ENCODE measurements at regions not wholly inside any gene's neighbourhood (a gene's known extent, or its start where the extent isn't known, plus 50 kb on each side); places are given as distances from the start of the nearest gene placed in this dataset.

GRCh38 chr4:57652779-57653178, 542.6 kb upstream of the IGFBP7 start:
- no peak for FAIRE-seq
- Histone ChIP-seq H3K4me2 (ENCODE audit: control insufficient read depth, insufficient read depth) (no peak overlapping the region), H3K9me3 (replicated peaks; ENCODE audit: control insufficient read depth, insufficient read depth, low read length) (no peaks in the 10 kb centered on the region), H4K20me1 (ENCODE audit: control insufficient read depth, insufficient read depth) (no peaks in the 10 kb centered on the region), H3K9ac (ENCODE audit: control insufficient read depth, insufficient read depth, low read length) (no peak overlapping the region), H3K27ac (ENCODE audit: control insufficient read depth, insufficient read depth) (no peak overlapping the region), H3K27me3 (replicated peaks in 1 of 2; ENCODE audit: control insufficient read depth in 2 of 2, insufficient read depth in 2 of 2, low read length in 1 of 2) (no peaks in the 10 kb centered on the region), H2AFZ (ENCODE audit: control insufficient read depth, low read depth, low read length) (no peak overlapping the region), H3K4me1 (ENCODE audit: control insufficient read depth, insufficient read depth, low read length) (no peaks in the 10 kb centered on the region), H3K79me2 (ENCODE audit: control insufficient read depth, insufficient read depth, low read length) (no peaks in the 10 kb centered on the region), H3K36me3 (ENCODE audit: control insufficient read depth in 2 of 2, insufficient read depth in 2 of 2, low read length in 1 of 2) (no peaks in the 10 kb centered on the region), H3K4me3 (no peak overlapping the region)
- no peak for DNase-seq (ENCODE audit: low read depth, low spot score)
- in situ Hi-C loops (cut with MboI) (no loop called here), intact Hi-C loops (cut with micrococcal nuclease; ENCODE audit: unreplicated experiment) (no loop called here)
- ChIA-PET CTCF (no interaction called here), RAD21 (ENCODE audit: unreplicated experiment) (no interaction called here), POLR2A (no interaction called here), SMC1A (ENCODE audit: uncharacterized antibody, unreplicated experiment) (no interaction called here)
- BruUV-seq (replicated peaks), result no TSS peak
- 23% methylated on average over 2 of the region's 2 CpGs for WGBS (ENCODE audit: insufficient coverage, insufficient replicate concordance, low lambda C conversion rate, missing lambda C conversion rate)
- TF ChIP-seq POLR2AphosphoS2 (IDR thresholded peaks at IDR 0.05; ENCODE audit: low read depth, low read length) (no peak), CHD2 (IDR thresholded peaks at IDR 0.05; ENCODE audit: borderline replicate concordance, low read depth, low read length) (no peak)
- TF ChIP-seq, protein P1, sequence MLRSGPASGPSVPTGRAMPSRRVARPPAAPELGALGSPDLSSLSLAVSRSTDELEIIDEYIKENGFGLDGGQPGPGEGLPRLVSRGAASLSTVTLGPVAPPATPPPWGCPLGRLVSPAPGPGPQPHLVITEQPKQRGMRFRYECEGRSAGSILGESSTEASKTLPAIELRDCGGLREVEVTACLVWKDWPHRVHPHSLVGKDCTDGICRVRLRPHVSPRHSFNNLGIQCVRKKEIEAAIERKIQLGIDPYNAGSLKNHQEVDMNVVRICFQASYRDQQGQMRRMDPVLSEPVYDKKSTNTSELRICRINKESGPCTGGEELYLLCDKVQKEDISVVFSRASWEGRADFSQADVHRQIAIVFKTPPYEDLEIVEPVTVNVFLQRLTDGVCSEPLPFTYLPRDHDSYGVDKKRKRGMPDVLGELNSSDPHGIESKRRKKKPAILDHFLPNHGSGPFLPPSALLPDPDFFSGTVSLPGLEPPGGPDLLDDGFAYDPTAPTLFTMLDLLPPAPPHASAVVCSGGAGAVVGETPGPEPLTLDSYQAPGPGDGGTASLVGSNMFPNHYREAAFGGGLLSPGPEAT (IDR thresholded peaks at IDR 0.05; ENCODE audit: low read depth), result no peak
- ATAC-seq, result no peak

DNA sequence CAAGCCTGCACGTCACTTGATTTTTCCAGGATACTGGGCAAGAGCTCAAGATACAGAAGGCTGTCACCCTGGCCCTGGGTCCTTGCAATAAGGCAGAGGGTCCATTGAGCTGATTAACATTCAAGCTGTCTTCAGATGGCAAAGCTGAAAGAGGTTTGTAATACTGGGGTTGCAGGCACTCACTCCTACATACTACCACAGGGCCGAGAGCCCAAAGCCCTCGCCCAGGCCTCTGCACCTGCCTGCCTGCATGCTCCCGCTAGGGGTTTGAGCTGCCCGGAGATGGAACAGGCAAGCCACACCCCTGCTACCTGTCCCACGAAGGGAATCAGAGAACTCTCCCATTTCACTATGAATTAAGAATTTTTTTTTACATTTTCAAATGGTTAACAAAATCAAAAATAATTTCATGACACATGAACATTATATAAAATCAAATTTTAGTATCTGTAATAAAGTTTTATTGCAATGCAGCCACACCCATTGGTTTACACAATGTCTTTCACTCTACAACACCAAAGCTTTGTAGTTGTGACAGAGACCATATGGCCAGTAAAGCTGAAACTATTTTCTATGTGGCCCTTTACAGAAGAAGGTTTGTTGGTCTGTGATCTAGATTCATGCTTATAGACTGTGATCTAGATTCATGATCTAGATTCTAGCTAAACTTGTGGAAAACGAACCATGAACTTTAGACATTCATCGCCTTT, 530.4 kb upstream of the IGFBP7 start:
- CTCF ChIA-PET, result no interaction called here
- Histone ChIP-seq H3K4me1 (ENCODE audit: control insufficient read depth, insufficient read depth, low read length) (no peaks in the 10 kb centered on the region), H4K20me1 (ENCODE audit: control insufficient read depth, insufficient read depth) (no peaks in the 10 kb centered on the region), H3K27me3 (replicated peaks in 1 of 2; ENCODE audit: control insufficient read depth in 2 of 2, insufficient read depth in 2 of 2, low read length in 1 of 2) (no peaks in the 10 kb centered on the region), H3K27ac (ENCODE audit: control insufficient read depth, insufficient read depth) (no peak overlapping the region), H3K36me3 (ENCODE audit: control insufficient read depth in 2 of 2, insufficient read depth in 2 of 2, low read length in 1 of 2) (no peaks in the 10 kb centered on the region), H3K9ac (ENCODE audit: control insufficient read depth, insufficient read depth, low read length) (no peak overlapping the region), H3K4me3 (no peak overlapping the region), H2AFZ (ENCODE audit: control insufficient read depth, low read depth, low read length) (no peak overlapping the region), H3K9me3 (replicated peaks; ENCODE audit: control insufficient read depth, insufficient read depth, low read length) (no peaks in the 10 kb centered on the region), H3K79me2 (ENCODE audit: control insufficient read depth, insufficient read depth, low read length) (no peaks in the 10 kb centered on the region), H3K4me2 (ENCODE audit: control insufficient read depth, insufficient read depth) (no peak overlapping the region)
- ATAC-seq (no peak), FAIRE-seq (no peak), DNase-seq (ENCODE audit: low read depth, low spot score) (no peak)
- no TSS peak for BruUV-seq (replicated peaks)
- intact Hi-C loops (cut with micrococcal nuclease; ENCODE audit: unreplicated experiment) (no loop called here), in situ Hi-C loops (cut with MboI) (no loop called here)
- 22% methylated on average over 8 of the region's 8 CpGs for WGBS (ENCODE audit: insufficient coverage, insufficient replicate concordance, low lambda C conversion rate, missing lambda C conversion rate)
- POLR2A ChIA-PET, result no interaction called here
- SMC1A ChIA-PET (ENCODE audit: uncharacterized antibody, unreplicated experiment), result no interaction called here
- no peak for TF ChIP-seq NFIC (IDR thresholded peaks at IDR 0.05; ENCODE audit: low read depth, low read length)
- TF ChIP-seq, protein P2, sequence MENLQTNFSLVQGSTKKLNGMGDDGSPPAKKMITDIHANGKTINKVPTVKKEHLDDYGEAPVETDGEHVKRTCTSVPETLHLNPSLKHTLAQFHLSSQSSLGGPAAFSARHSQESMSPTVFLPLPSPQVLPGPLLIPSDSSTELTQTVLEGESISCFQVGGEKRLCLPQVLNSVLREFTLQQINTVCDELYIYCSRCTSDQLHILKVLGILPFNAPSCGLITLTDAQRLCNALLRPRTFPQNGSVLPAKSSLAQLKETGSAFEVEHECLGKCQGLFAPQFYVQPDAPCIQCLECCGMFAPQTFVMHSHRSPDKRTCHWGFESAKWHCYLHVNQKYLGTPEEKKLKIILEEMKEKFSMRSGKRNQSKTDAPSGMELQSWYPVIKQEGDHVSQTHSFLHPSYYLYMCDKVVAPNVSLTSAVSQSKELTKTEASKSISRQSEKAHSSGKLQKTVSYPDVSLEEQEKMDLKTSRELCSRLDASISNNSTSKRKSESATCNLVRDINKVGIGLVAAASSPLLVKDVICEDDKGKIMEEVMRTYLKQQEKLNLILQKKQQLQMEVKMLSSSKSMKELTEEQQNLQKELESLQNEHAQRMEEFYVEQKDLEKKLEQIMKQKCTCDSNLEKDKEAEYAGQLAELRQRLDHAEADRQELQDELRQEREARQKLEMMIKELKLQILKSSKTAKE (IDR thresholded peaks at IDR 0.05; ENCODE audit: low read depth, poor library complexity, severe bottlenecking), result no peak
- no peak for TF ChIP-seq STAT1 (conservative IDR thresholded peaks at IDR 0.05)
- RAD21 ChIA-PET (ENCODE audit: unreplicated experiment), result no interaction called here

All from GM12878 (cell line).